Dermis blood vessel endothelial cell (primary cell): ENCODE measurements at regions not wholly inside any gene's neighbourhood (a gene's known extent, or its start where the extent isn't known, plus 50 kb on each side); places are given as distances from the start of the nearest gene placed in this dataset.
A peak's percentile ranks its signal among the peaks of the same experiment; 100 is the strongest.

Experiments used
- DNase-seq: peaks from one replicate; pipeline ENCODE4 v3.0.0; 2010

- peak; percentile 83 for DNase-seq
Observed at GRCh38 chr14:38839694-38840365, 263.2 kb downstream of the SEC23A start.

GRCh38 chr14:38838979-38839323 is 264.1 kb downstream of the SEC23A start:
- DNase-seq: no peak

- no peak for DNase-seq
Observed at GRCh38 chr14:38838049-38838978, 264.7 kb downstream of the SEC23A start.

GRCh38 chr14:38837343-38838048 is 265.5 kb downstream of the SEC23A start:
- no peak for DNase-seq

GRCh38 chr14:38836539-38836938 is 266.5 kb downstream of the SEC23A start:
- DNase-seq: no peak

DNA sequence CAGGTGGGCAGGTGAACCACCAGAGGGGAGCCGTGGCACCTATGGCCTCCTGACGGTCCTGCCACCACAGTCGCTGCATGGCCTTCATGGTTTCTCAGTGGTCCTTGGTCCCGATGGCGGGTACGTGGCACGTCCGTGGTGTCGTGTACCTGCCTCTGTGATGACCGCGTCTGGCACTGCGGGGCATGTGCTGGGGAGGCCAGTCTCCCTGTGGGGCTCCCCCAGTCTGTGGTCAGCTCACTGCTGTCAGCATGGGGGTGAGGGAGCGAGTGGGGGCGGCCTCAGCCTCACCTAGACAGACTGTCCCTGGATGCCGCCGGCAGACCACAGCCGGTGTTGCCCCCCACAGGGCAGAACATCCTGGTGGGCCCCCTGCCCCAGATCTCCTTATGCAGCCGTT is 267.2 kb downstream of the SEC23A start:
- DNase-seq: no peak

DNA sequence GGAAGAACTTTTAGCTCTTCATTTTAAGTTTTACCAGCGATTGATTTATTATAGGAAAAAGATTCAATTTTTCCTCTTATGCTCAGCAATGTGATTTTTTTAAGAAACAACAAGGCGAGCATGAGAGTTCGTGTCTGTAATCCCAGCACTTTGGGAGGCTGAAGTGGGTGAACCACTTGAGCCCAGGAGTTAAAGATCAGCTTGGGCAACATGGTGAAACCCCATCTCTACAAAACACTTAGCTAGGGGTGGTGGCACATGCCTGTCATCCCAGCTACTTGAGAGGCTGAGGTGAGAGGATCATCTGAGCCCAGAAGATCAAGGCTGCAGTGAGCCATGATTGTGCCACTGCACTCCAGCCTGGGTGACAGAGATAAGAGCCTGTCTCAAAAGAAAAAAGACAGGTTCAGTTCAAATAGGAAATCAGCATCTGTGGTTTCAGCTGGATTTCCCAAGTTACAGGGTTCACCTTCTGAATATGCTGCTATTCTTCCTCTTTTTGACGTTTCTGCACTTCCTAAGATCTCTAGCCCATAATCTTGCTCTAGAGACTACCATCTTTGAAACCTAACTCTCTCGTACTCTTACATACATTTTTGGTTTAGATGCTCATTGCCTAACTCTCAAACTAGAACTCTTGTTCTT is 274.7 kb downstream of the SEC23A start:
- DNase-seq: no peak

DNA sequence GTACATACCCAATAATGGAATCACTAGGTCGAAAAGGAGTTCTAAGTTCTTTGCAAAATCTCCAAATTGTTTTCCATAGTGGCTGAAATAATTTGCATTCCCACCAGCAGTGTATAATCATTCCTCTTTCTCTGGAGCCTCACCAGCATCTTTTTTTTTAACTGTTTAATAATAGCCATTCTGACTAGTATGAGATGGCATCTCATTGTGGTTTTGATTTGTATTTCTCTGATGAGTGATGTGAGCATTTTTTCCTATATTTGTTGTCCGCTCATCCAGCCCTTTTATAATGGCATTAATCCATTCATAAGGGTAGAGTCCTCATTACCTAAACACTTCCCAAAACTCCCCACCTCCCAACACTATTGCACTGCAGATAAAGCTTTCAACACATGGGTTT is 278.3 kb downstream of the SEC23A start:
- no peak for DNase-seq

DNA sequence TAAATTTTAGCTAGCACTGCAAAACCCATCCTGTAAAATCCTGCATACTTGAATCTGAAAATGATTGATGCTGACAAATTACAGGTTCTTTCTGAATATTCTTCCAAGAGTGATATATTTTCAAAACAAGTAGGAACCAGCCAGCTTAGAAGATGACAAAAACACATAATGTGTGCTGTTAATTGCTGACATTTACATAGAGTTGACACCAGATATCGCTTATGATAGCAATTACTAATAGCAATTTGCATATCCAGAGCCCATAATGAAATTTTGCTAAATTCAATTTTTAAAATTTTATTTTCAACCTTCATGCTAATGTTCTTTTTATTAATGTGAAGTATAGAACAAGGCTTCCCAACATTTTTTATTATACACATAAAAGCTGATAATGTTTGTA is 284.5 kb downstream of the SEC23A start:
- no peak for DNase-seq

DNA sequence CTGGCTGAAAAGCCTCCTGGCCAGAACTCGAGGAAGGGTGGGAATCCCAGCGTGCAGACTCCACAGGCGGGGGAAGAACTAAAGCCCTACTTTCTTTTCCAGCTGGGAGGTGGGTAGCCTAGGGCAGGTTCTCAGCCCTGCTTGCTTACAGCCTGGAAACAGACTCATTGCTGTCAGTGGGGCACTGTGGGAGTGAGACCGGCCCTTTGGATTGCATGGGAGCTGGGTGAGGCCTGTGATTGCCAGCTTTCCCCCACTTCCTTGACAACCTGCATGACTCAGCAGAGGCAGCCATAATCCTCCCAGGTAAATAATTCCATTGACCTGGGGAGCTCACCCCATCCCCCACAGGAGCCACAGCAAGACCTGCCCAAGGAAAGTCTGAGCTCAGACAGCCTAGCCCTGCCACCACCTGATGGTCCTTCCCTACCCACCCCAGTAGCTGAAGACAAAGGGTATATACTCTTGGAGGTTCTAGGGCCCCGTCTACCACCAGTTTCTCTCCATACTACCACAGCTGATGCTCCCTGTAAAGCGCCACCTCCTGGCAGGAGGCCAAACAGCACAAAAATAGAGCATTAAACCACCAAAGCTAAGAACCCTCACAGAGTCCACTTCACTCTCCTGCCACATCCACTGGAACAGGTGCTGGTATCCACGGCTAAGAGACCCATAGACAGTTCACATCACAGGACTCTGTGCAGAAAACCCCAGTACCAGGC is 294.1 kb downstream of the SEC23A start:
- no peak for DNase-seq

DNA sequence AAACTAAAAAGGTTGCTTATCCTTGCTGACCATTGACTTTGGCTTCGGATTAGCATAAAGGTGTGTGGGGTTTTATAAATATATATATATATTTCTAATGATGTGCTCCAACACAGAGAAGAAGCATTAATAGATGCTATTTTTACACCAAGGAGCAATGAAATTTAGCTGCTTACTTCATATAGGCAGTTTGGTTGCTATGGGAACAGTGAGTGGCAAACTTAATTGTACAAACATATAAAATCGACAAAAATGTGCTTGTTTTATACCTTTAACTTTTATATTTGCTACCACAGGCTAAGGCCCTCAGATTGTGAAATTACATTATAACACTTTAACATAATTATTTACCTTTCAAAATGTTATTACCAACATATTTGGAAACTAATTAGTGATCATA is 303.4 kb downstream of the SEC23A start:
- DNase-seq: no peak

DNA sequence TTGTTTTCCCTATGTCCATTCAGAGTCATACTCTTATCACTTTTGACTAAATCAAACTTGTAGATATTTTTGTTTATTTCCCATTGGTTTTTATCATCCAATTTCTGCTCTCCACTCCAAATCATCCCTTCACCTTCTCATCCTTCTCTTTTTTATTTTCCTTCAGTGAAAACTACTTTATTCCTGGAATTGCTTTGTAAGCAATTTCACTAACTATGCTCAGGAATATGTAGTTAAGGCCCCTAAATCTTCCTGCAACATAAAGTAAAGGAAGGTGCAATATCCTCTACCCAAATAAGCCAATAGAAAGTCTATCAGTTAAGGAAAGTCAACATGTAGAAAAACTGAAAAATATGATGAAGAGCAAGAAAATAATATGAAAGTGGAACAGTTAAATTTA is 308.4 kb downstream of the SEC23A start:
- no peak for DNase-seq

DNA sequence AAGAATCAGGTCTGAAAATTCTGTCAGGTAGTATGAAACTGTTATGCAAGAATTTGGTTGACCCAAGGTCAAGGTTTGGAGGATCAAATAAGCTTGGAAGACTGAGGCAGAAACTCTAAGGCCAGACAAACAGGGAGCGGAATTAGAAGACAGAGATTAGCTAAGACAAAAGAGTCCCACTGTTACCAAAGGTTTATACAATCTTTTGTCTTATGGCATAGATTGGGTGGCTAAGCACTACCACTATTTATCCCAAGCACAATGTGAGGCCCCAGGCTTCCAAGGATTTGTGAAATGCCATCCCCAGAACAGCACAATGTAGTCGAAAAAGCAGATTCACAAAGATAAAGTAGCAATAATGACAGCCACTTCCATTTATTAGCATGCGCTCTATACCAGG is 311.2 kb downstream of the SEC23A start:
- no peak for DNase-seq

GRCh38 chr14:38790916-38791315 is 312.1 kb downstream of the SEC23A start:
- no peak for DNase-seq

DNA sequence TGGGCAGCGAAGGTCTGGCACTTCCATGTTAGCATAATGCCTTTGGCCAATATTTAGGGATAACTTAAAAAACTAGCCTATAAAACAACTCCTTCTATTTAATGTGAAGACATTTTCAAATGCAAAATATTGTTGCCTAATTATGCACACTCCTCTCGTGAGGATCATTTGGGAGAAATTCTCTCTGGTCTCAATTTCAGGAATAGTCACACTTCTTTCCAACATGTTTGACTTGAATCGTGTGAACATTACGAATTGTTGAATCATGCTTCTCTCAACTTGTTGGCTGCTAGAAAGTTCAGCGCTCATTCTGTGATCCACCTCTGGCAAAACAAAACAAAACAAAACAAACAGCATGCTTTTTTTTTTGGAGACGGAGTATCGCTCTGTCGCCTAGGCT is 313.2 kb downstream of the SEC23A start:
- DNase-seq: no peak

GRCh38 chr14:38788060-38788459 is 315.0 kb downstream of the SEC23A start:
- no peak for DNase-seq

GRCh38 chr14:38786921-38787320 is 316.1 kb downstream of the SEC23A start:
- no peak for DNase-seq

GRCh38 chr14:38777401-38777800 is 325.6 kb downstream of the SEC23A start:
- no peak for DNase-seq

DNA sequence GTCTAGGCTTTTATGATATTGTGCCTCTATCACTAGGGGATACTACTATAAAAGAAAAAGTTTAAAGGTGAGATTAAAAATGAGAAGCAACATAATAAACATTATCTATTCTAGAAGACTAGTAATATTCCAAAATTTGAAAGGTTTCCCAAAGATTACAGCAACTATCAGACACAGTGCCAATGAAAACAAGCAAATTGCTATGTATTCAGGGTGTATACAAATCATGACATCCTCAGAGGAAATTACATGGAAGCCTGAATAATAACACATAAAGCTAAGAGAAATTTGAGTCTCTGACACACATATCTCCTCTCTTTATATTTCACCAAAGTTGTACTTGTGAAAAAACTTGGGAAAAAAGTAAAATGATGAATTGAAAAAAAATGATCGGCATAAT is 327.0 kb downstream of the SEC23A start:
- peak; percentile 36 for DNase-seq

- DNase-seq: no peak
Observed at GRCh38 chr14:38774162-38774561, 328.9 kb downstream of the SEC23A start.

DNA sequence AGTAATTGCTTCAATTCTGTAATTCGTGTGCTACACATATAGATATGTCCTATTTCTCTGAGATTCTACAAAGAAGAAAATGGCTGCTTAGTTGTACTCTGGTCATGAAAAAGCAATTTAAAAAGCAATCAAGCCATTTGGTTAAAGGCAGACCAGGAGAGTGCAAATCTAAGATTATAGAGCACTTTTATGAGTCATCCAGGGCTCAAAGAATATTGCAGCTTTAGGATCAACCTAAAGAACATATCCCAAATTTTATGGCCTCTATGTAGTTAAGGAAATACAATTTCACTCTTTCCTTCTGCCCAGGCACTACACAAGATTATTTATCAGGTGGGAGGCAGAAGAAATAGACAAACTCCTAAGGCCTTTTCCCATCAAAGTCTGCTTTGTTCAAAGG is 332.8 kb downstream of the SEC23A start:
- DNase-seq: no peak

DNA sequence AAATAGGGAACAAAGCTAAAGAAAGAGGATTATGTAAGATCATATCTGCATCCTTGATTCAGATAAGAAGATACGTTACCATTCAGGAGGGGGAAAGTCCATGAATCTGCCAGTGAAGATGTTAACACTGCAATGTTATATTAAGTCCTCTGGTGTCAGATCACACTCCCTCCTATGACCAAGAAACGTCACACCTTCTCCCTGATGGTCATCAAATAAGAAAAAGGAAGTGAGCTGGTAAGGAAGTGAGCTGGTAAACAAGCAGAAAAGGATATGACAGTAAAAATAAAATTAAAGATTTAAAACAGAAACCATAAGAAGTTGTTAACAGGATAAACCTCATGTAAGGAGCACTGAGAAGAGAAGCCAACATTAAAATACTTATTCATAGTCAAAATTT is 340.2 kb downstream of the SEC23A start:
- peak; percentile 10 for DNase-seq
